SU-DHL-6 (cell line): ENCODE measurements at regions not wholly inside any gene's neighbourhood (a gene's known extent, or its start where the extent isn't known, plus 50 kb on each side); places are given as distances from the start of the nearest gene placed in this dataset.

Source experiments
- H2AFZ ChIP-seq: fragments of 200-600 bp; sonication (generic); 2 replicates; pipeline ENCODE4 v1.6.1; 2014; ENCODE audit warnings: low read depth, mild to moderate bottlenecking, moderate library complexity, mixed read lengths, antibody characterized with exemption, low read length; ENCODE audit not compliant: severe bottlenecking
- H3F3A ChIP-seq: fragments of 200-600 bp; shearing (Covaris generic); 2 replicates; pipeline ENCODE4 v1.6.0; 2016; ENCODE audit warnings: antibody characterized with exemption, mild to moderate bottlenecking; ENCODE audit not compliant: insufficient read depth
- H3K27ac ChIP-seq: fragments of 200-600 bp; sonication (generic); 2 replicates; pipeline ENCODE4 v1.5.1; 2016; ENCODE audit warnings: low read depth, mild to moderate bottlenecking, low read length, moderate library complexity, mixed read lengths
- H3K27me3 ChIP-seq: fragments of 200-600 bp; sonication (generic), shearing (Covaris generic); 2 replicates; pipeline ENCODE4 v1.6.0; 2014; ENCODE audit warnings: mild to moderate bottlenecking, low read length
- H3K36me3 ChIP-seq: fragments of 200-600 bp; sonication (generic); 2 replicates; pipeline ENCODE4 v1.6.1; 2014; ENCODE audit warnings: mild to moderate bottlenecking, low read length, mixed read lengths
- H3K4me2 ChIP-seq: fragments of 300-600, 200-600 bp; shearing (Covaris generic), sonication (generic); 2 replicates; pipeline ENCODE4 v1.6.0; 2014; ENCODE audit warnings: low read length, low read depth, mild to moderate bottlenecking; ENCODE audit not compliant: poor library complexity, severe bottlenecking
- H3K4me3 ChIP-seq: fragments of 200-600 bp; sonication (generic); 2 replicates; pipeline ENCODE4 v1.5.1; 2014; ENCODE audit warnings: antibody characterized with exemption, low read length, mild to moderate bottlenecking, mixed read lengths; ENCODE audit not compliant: insufficient read depth, poor library complexity, severe bottlenecking
- H3K79me2 ChIP-seq: fragments of 200-600 bp; sonication (generic); 2 replicates; pipeline ENCODE4 v1.6.1; 2014; ENCODE audit warnings: mild to moderate bottlenecking, low read length, moderate library complexity; ENCODE audit not compliant: insufficient read depth
- H3K9ac ChIP-seq: fragments of 200-600 bp; sonication (generic); 2 replicates; pipeline ENCODE4 v1.7.0; 2014; ENCODE audit warnings: mild to moderate bottlenecking, low read length
- H3K9me2 ChIP-seq: fragments of 200-600 bp; sonication (generic); replicated peaks from 2 replicates; pipeline ENCODE4 v1.6.1; 2014; ENCODE audit warnings: low read length; ENCODE audit not compliant: insufficient read depth
- H3K9me3 ChIP-seq: fragments of 200-600 bp; sonication (generic); 2 replicates; pipeline ENCODE4 v1.6.1; 2014; ENCODE audit warnings: low read length, mixed read lengths; ENCODE audit not compliant: insufficient read depth
- H4K20me1 ChIP-seq: fragments of 200-600 bp; sonication (generic); 2 replicates; pipeline ENCODE4 v1.6.1; 2014; ENCODE audit warnings: low read depth, mild to moderate bottlenecking, antibody characterized with exemption, low read length, moderate library complexity, mixed read lengths
- CTCF ChIP-seq: fragments of 200-600 bp; sonication (generic); IDR thresholded peaks from one replicate; pipeline ENCODE4 v1.5.1; 2017; ENCODE audit warnings: antibody characterized with exemption, mild to moderate bottlenecking, low read length, moderate library complexity; ENCODE audit not compliant: insufficient read depth, poor library complexity, severe bottlenecking
- EZH2phosphoT487 ChIP-seq: fragments of 200-600 bp; sonication (generic), shearing (Covaris generic); conservative IDR thresholded peaks from 2 replicates; pipeline ENCODE4 v1.6.1; 2018; ENCODE audit warnings: mild to moderate bottlenecking, antibody characterized with exemption, low read length, moderate library complexity, mixed read lengths

GRCh38 chr16:88282564-88283395, 100.0 kb upstream of the ZNF469 start:
- H3K79me2 ChIP-seq = no peaks in the 10 kb centered on the region
- peaks cover 13% of the 10 kb centered on the region; the same call in 1 of the 2 replicates for H3K9me3 ChIP-seq
- no peak overlapping the region for H2AFZ ChIP-seq
- no peaks in the 10 kb centered on the region for H3F3A ChIP-seq
- TF ChIP-seq EZH2phosphoT487 (no peak), CTCF (no peak)
- no peak overlapping the region for H3K4me3 ChIP-seq
- H4K20me1 ChIP-seq = no peaks in the 10 kb centered on the region
- no peaks in the 10 kb centered on the region for H3K9me2 ChIP-seq
- no peak overlapping the region for H3K4me2 ChIP-seq
- H3K36me3 ChIP-seq = no peaks in the 10 kb centered on the region
- no peaks in the 10 kb centered on the region for H3K27me3 ChIP-seq
- no peak overlapping the region for H3K9ac ChIP-seq
- H3K27ac ChIP-seq = no peak overlapping the region

- Histone ChIP-seq H4K20me1 (no peaks in the 10 kb centered on the region), H3F3A (no peaks in the 10 kb centered on the region), H3K9ac (no peak overlapping the region), H3K4me2 (no peak overlapping the region), H3K9me3 (peaks cover 15% of the 10 kb centered on the region; the same call in 1 of the 2 replicates), H3K36me3 (no peaks in the 10 kb centered on the region), H2AFZ (no peak overlapping the region), H3K9me2 (no peaks in the 10 kb centered on the region), H3K79me2 (no peaks in the 10 kb centered on the region), H3K27ac (no peak overlapping the region), H3K27me3 (no peaks in the 10 kb centered on the region), H3K4me3 (no peak overlapping the region)
- no peak for TF ChIP-seq CTCF
- TF ChIP-seq EZH2phosphoT487 = no peak
Observed at GRCh38 chr16:88283596-88283995, 99.2 kb upstream of the ZNF469 start.

GRCh38 chr16:88284101-88284500, 98.7 kb upstream of the ZNF469 start:
- Histone ChIP-seq H3K9me2 (no peaks in the 10 kb centered on the region), H3K4me2 (no peak overlapping the region), H3K36me3 (no peaks in the 10 kb centered on the region), H3K4me3 (no peak overlapping the region), H3K27me3 (no peaks in the 10 kb centered on the region), H3F3A (no peaks in the 10 kb centered on the region), H2AFZ (no peak overlapping the region), H3K9ac (no peak overlapping the region), H3K27ac (no peak overlapping the region), H4K20me1 (no peaks in the 10 kb centered on the region), H3K9me3 (peaks cover 15% of the 10 kb centered on the region; the same call in 1 of the 2 replicates), H3K79me2 (no peaks in the 10 kb centered on the region)
- no peak for TF ChIP-seq EZH2phosphoT487
- no peak for TF ChIP-seq CTCF
